ENCODE measurements at regions not wholly inside any gene's neighbourhood (a gene's known extent, or its start where the extent isn't known, plus 50 kb on each side); places are given as distances from the start of the nearest gene placed in this dataset.
"Not testable (repeated sequence)": the region's sequence is repeated elsewhere in the genome, so short reads cannot be mapped to it uniquely, and the experiment has no call there.

DNA sequence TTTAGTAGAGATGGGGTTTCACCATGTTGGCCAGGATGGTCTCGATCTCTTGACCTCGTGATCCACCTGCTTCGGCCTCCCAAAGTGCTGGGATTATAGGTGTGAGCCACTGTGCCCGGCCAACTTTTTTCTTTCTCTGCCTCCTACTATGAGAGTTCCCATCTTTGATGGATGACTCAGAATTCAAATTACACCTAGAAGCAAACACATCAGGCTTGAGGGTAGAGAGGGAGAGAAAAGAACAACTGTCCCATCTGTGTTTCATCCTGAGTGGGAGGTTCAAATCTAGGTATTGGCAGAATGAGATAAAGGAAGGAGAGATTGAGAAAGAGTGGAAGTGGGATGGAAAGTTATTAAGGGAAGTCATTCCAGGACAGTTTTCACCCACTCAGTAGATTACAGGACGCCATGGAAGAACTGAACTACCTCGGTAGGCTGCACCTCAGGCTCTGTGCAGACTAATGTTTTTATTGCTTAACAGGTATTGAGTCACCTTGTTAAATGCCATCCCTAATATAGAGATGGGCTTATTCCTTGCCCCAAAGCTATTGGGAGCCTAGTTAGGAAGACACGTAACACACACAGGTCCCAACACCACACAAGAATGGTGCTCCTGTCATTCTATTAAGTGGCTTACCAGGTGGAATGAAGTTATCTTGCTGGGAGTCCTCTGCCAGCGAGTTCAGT lies 275.7 kb downstream of the SOX4 start:
- Mint-ChIP-seq H3K36me3 (ENCODE audit: insufficient read depth in 2 of 2) (peaks cover 0 to 7% of the 10 kb centered on the region in 2 donors), H3K9me3 (peaks cover 0 to 1% of the 10 kb centered on the region in 2 donors), H3K27ac (no peak overlapping the region), H3K4me3 (no peak overlapping the region), H3K27me3 (ENCODE audit: low read depth) (no peaks in the 10 kb centered on the region), H3K4me1 (ENCODE audit: low read depth) (peaks cover 13% of the 10 kb centered on the region)
- ATAC-seq (replicated peaks in 1 of 2), result no peak
- DNase-seq, result no peak

DNA sequence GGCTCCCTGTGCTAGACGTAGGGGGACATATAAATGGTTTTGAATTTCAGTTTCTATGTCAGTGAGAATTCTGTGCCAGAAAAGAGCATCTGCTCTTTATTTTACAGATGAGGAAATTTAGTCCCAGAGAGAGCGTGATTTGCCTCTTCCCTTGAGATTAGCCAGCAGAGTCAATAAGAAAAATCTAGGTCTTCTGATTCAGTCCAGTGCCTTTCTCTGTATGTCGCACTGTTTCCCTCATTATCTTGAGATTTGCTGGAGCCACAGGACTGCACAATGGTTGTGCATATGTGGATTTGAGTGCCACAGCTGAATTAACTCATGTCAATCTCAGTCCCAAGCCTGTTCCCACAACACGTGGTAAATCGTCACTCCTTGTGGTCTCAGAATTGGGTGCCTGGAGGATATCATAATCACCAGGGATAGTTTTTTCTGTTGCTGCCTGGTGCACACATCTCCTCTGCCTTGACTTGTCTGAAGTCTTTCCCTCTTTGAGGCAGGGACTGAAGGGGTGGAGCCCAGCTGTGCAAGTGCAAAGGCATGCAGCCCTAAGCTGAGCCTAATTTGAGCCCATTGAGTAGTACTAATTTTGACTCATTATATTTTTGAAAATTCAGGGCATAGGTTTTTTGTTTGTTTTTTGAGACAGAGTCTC lies 276.7 kb downstream of the SOX4 start:
- Mint-ChIP-seq H3K36me3 (ENCODE audit: insufficient read depth in 2 of 2) (peaks cover 0 to 12% of the 10 kb centered on the region in 2 donors), H3K27me3 (ENCODE audit: low read depth) (no peaks in the 10 kb centered on the region), H3K4me1 (ENCODE audit: low read depth) (peaks cover 13% of the 10 kb centered on the region), H3K4me3 (no peak overlapping the region), H3K9me3 (peaks cover 0 to 1% of the 10 kb centered on the region in 2 donors), H3K27ac (no peak overlapping the region)
- DNase-seq (no peak), ATAC-seq (replicated peaks in 1 of 2) (no peak)

DNA sequence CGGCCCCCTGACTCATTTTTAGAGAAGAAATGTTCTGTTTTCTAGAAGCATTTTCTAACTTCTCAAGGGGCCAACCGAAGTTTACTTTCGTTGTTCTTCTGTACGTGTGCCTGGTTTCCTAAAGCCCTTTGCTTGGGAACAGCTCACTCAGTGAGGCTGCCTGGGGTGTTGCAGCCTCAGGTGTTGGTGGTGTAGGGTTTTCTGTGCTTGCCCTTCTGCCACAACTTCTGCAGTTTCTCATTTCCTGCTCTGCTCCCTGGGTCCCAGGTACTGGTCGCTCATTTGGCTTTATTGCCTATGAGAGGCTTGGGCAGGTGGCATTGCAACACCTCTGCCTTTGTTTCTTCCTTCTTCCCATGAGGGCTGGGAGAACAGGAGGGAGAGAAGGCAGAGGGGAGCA lies 278.3 kb downstream of the SOX4 start:
- Mint-ChIP-seq H3K4me1 (ENCODE audit: low read depth) (peaks cover 28% of the 10 kb centered on the region), H3K36me3 (ENCODE audit: insufficient read depth in 2 of 2) (peaks cover 3 to 17% of the 10 kb centered on the region in 2 donors), H3K4me3 (no peak overlapping the region), H3K27me3 (ENCODE audit: low read depth) (no peaks in the 10 kb centered on the region), H3K9me3 (no peaks in the 10 kb centered on the region), H3K27ac (no peak overlapping the region)
- DNase-seq (peak in 1 of 2 donors; percentile 5), ATAC-seq (replicated peaks in 1 of 2) (peak; percentile 23 to 25)

DNA sequence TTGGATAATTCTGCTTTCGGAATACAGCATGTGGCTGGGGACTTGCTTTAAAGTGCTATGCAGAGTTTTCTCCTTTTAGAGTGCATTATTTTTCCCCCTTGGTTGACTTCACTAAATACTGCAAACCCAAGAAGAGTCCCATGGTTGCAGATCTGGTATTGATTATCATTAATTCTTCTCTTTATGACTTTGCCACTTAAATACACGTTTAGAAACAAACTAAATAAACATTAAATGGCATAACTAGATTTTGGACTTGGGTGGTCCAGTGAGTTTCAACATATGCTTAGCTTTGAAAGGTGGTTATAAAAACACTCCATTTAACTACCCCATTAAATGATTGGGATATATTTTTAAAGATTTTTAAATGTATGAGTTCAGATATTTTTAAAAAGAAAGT lies 279.2 kb downstream of the SOX4 start:
- Mint-ChIP-seq H3K27me3 (ENCODE audit: low read depth) (no peaks in the 10 kb centered on the region), H3K27ac (no peak overlapping the region), H3K4me3 (no peak overlapping the region), H3K9me3 (peaks cover 1 to 2% of the 10 kb centered on the region in 2 donors), H3K4me1 (ENCODE audit: low read depth) (peaks cover 37% of the 10 kb centered on the region), H3K36me3 (ENCODE audit: insufficient read depth in 2 of 2) (peaks cover 5 to 20% of the 10 kb centered on the region in 2 donors)
- DNase-seq, result no peak
- no peak for ATAC-seq (replicated peaks in 1 of 2)

DNA sequence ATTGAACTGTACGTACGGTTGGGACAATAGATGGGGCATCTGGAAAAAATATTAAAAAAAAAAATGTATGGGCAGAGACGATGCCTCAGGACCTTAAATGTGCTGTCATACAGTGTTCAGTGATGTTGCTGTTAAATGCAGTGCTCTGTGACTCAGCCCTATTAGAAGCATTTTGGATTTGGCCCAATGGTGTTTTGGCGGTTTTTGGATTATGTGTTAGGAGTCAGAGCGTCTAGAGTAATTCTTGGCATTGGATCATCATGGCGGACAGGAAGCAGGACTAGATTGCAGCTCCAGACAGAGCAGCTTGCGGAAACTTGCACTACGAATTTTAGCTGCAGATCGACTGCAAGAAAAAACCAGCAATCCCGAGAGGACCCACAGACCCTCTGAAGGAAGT lies 280.0 kb downstream of the SOX4 start:
- peaks cover 6 to 22% of the 10 kb centered on the region in 2 donors for H3K36me3 Mint-ChIP-seq (ENCODE audit: insufficient read depth in 2 of 2)
- ATAC-seq (replicated peaks in 1 of 2), result no peak
- no peaks in the 10 kb centered on the region for H3K27me3 Mint-ChIP-seq (ENCODE audit: low read depth)
- H3K9me3 Mint-ChIP-seq, result peaks cover 1 to 3% of the 10 kb centered on the region in 2 donors
- H3K27ac Mint-ChIP-seq, result no peak overlapping the region
- no peak for DNase-seq
- H3K4me3 Mint-ChIP-seq, result no peak overlapping the region
- H3K4me1 Mint-ChIP-seq (ENCODE audit: low read depth), result peaks cover 39% of the 10 kb centered on the region

DNA sequence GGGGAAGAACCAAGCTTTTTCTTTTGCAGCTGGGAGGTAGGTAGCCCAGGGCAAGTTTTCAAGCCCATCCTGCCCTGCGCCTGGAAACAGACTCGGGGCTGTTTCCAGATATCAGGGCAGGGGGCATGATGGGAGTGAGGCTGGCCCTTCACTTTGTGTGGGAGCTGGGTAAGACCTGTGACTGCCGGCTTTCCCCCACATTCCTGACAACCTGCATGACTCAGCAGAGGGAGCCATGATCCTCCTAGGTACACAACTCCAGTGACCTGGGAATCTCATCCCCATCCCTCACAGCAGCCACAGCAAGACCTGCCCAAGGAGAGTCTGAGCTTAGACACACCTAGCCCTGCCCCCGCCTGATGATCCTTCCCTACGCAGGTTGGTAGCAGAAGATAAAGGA lies 280.8 kb downstream of the SOX4 start:
- peaks cover 39% of the 10 kb centered on the region for H3K4me1 Mint-ChIP-seq (ENCODE audit: low read depth)
- ATAC-seq (replicated peaks in 1 of 2) (no peak), DNase-seq (no peak)

DNA sequence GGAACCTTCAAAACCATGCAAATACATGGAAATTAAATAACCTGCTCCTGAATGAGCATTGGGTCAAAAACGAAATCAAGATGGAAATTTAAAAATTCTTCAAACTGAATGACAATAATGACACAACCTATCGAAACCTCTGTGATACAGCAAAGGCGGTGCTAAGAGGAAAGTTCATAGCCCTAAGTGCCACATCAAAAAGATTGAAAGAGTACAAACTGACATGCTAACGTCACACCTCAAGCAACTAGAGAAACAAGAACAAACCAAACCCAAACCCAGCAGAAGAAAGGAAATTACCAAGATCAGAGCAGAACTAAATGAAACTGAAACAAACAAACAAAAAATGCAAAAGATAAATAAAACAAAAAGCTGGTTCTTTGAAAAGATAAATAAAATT lies 283.5 kb downstream of the SOX4 start:
- Mint-ChIP-seq H3K27ac (peak overlapping the region; percentile 4), H3K9me3 (peaks cover 5 to 12% of the 10 kb centered on the region in 2 donors), H3K36me3 (ENCODE audit: insufficient read depth in 2 of 2) (peaks cover 6 to 27% of the 10 kb centered on the region in 2 donors), H3K4me1 (ENCODE audit: low read depth) (peaks cover 40% of the 10 kb centered on the region), H3K4me3 (peak overlapping the region; percentile 48)
- ATAC-seq (replicated peaks in 1 of 2) (peak in 1 of 2 donors; percentile 75), DNase-seq (peak; percentile 3 to 12)
- H3K27me3 Mint-ChIP-seq (ENCODE audit: low read depth), result not testable (repeated sequence)

More for the DNA sequence above, 280.8 kb downstream of the SOX4 start:
- Mint-ChIP-seq H3K27ac (no peak overlapping the region), H3K27me3 (ENCODE audit: low read depth) (no peaks in the 10 kb centered on the region), H3K36me3 (ENCODE audit: insufficient read depth in 2 of 2) (peaks cover 6 to 24% of the 10 kb centered on the region in 2 donors), H3K4me3 (no peak overlapping the region), H3K9me3 (peaks cover 1 to 3% of the 10 kb centered on the region in 2 donors)

DNA sequence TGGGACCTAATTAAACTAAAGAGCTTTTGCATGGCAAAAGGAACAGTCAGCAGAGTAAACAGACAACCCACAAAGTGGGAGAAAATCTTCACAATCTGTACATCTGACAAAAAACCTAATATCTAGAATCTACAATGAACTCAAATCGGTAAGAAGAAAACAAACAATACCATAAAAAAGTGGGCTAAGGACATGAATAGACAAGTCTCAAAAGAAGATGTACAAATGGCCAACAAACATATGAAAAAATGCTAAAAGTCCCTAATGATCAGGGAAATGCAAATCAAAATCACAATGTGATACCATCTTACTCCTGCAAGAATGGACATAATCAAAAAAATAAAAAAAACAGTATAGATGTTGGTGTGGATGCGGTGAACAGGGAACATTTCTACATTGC lies 286.7 kb downstream of the SOX4 start:
- not testable (repeated sequence) for DNase-seq; H3K4me3 Mint-ChIP-seq; H3K27ac Mint-ChIP-seq; H3K27me3 Mint-ChIP-seq (ENCODE audit: low read depth); ATAC-seq (replicated peaks in 1 of 2)
- Mint-ChIP-seq H3K9me3 (peaks cover 5 to 15% of the 10 kb centered on the region in 2 donors), H3K4me1 (ENCODE audit: low read depth) (peaks cover 54% of the 10 kb centered on the region), H3K36me3 (ENCODE audit: insufficient read depth in 2 of 2) (peaks cover 6 to 17% of the 10 kb centered on the region in 2 donors)

DNA sequence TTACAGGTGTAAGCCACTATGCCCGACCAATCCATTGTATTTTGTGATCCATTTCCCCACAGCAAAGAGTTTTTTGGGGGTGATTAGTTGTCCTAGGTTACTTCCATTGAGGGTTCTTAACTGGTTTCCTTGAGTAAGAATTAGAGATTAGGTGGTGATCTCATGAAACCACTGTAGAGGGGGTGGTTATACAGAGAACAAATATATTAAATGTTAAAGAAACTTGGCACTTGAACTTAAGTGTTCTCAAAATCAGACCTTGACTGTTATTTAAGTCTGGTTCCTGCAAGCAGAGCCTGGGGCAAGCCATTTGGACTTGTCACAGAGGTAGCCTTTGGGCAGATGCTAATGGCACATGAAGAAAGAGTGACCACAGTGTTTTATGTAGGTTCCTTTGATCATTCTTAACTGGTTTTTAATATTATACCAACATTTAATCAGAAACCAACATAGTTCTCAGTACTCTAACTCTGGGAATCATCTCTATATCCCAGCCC lies 288.5 kb downstream of the SOX4 start:
- ATAC-seq (replicated peaks in 1 of 2) (no peak), DNase-seq (no peak)
- peaks cover 37% of the 10 kb centered on the region for H3K4me1 Mint-ChIP-seq (ENCODE audit: low read depth)
- no peaks in the 10 kb centered on the region for H3K27me3 Mint-ChIP-seq (ENCODE audit: low read depth)
- H3K36me3 Mint-ChIP-seq (ENCODE audit: insufficient read depth in 2 of 2), result peaks cover 3 to 9% of the 10 kb centered on the region in 2 donors
- no peak overlapping the region for H3K27ac Mint-ChIP-seq
- no peak overlapping the region for H3K4me3 Mint-ChIP-seq
- peaks cover 5 to 15% of the 10 kb centered on the region in 2 donors for H3K9me3 Mint-ChIP-seq

DNA sequence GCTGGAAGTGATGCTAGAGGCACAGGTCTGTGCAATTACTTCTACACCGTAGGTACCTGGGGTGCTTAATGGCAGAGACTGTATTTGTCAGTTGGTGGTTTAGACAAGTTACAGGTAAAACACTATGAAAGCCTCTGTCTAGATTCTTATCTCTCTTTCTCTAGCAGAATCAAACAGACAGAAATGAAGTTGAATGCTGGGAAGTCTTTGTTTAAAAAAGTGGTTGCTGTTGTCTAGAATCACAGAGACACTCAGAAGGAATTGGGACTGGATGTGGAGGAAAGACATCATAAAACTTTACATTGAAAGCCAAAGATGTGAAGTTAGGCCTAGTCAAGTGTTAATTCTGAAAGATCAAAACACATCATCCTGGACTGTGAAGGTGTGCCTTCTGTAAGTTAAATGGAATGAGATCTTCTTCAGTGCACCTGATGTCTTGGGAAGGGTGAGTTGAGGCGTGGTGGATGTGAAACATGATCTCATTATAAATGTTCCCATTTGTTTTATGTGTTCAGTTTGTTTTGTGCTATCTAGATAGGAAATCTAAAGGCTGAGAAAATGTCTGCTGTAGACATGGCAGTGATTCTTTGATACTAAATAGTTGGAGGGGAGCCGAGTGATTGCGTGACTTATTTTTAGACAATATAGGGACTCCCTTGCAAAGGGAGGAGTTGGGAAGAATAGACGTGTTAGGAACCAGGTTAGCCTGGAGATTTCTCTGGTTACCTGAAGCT lies 290.2 kb downstream of the SOX4 start:
- Mint-ChIP-seq H3K27me3 (ENCODE audit: low read depth) (no peaks in the 10 kb centered on the region), H3K4me1 (ENCODE audit: low read depth) (peaks cover 27% of the 10 kb centered on the region), H3K36me3 (ENCODE audit: insufficient read depth in 2 of 2) (peaks cover 0 to 5% of the 10 kb centered on the region in 2 donors), H3K4me3 (peak overlapping the region; percentile 0 to 37), H3K27ac (no peak overlapping the region), H3K9me3 (peaks cover 2 to 13% of the 10 kb centered on the region in 2 donors)
- peak in 1 of 2 donors; percentile 46 for ATAC-seq (replicated peaks in 1 of 2)
- DNase-seq, result no peak

DNA sequence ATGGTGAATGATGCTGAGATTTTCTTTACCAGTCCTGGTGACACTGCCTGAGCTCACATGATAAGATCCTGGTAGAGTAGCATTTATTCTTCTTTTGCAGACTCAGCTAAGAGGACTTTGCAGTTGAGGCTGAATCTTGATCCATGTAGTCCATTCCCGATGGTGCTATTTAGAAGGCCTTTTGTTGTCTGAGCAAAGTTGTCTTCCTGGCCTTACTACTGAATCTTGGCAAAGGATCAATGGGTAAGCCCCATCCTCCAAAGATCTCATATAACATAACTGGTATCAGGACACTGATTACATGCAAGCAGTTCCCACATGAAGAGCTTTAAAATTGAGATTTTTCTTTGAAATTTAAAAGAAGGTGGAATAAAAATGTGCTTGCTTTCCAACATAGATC lies 291.6 kb downstream of the SOX4 start:
- DNase-seq (no peak), ATAC-seq (replicated peaks in 1 of 2) (no peak)
- H3K27me3 Mint-ChIP-seq (ENCODE audit: low read depth), result no peaks in the 10 kb centered on the region
- no peak overlapping the region for H3K27ac Mint-ChIP-seq
- peaks cover 4 to 10% of the 10 kb centered on the region in 2 donors for H3K9me3 Mint-ChIP-seq
- no peaks in the 10 kb centered on the region for H3K36me3 Mint-ChIP-seq (ENCODE audit: insufficient read depth in 2 of 2)
- no peak overlapping the region for H3K4me3 Mint-ChIP-seq
- H3K4me1 Mint-ChIP-seq (ENCODE audit: low read depth), result peaks cover 25% of the 10 kb centered on the region

DNA sequence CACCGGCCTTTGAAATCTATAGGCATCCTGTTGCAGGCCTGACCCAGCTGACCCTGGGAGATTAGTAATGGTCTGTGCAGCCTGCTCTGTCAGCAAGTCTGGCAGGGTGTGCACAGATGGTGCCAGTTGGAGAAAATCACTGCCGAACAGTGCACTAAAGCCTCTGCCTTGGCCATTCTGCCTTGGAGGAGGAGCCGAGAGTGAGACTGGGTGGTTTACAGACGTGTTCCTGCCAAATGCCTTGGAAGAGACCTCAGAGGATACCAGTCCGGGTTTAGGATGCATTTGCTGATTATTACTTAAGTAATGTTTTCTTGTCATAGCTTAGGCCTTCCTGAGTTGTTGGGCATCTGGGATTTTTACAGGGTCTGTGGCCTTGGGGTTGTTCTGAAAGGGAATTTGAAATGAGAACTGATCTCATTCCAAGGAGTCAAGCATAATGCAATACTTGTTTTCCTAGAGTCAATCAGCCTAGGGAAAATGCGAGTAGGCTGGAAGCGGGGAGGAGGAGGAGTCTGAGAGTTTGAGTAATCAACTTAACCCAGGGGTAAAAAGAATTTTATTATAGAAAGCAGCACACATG lies 292.1 kb downstream of the SOX4 start:
- ATAC-seq (replicated peaks in 1 of 2), result no peak
- H3K4me3 Mint-ChIP-seq, result no peak overlapping the region
- DNase-seq, result no peak
- H3K4me1 Mint-ChIP-seq (ENCODE audit: low read depth), result peaks cover 22% of the 10 kb centered on the region
- H3K9me3 Mint-ChIP-seq, result peaks cover 2 to 5% of the 10 kb centered on the region in 2 donors
- no peak overlapping the region for H3K27ac Mint-ChIP-seq
- H3K36me3 Mint-ChIP-seq (ENCODE audit: insufficient read depth in 2 of 2), result no peaks in the 10 kb centered on the region
- no peaks in the 10 kb centered on the region for H3K27me3 Mint-ChIP-seq (ENCODE audit: low read depth)
